Epithelial cell of esophagus (primary cell): ENCODE measurements at regions not wholly inside any gene's neighbourhood (a gene's known extent, or its start where the extent isn't known, plus 50 kb on each side); places are given as distances from the start of the nearest gene placed in this dataset.

Experiments used
- DNase-seq: peaks from one replicate; pipeline ENCODE4 v3.0.0; 2010; ENCODE audit warnings: low read depth
- H3K4me3 ChIP-seq: 2 replicates; pipeline ENCODE4 v1.5.1; 2011; ENCODE audit warnings: mild to moderate bottlenecking, low read length, control low read depth
- CTCF ChIP-seq: IDR thresholded peaks from 2 replicates; pipeline ENCODE4 v1.5.1; 2011; ENCODE audit warnings: low read depth, mild to moderate bottlenecking, low read length, control low read depth, inconsistent platforms; ENCODE audit not compliant: insufficient read depth; ENCODE audit errors: missing control alignments

GRCh38 chr18:73756256-73757091 lies 391.2 kb downstream of the FBXO15 start:
- H3K4me3 ChIP-seq: no peak overlapping the region
- peak; percentile 59 for DNase-seq
- TF ChIP-seq CTCF: no peak

GRCh38 chr18:73752965-73753364 lies 394.7 kb downstream of the FBXO15 start:
- TF ChIP-seq CTCF: no peak
- no peak for DNase-seq
- H3K4me3 ChIP-seq: no peak overlapping the region

- no peak overlapping the region for H3K4me3 ChIP-seq
- TF ChIP-seq CTCF: no peak
- DNase-seq: peak; percentile 85
Observed at GRCh38 chr18:73752546-73752945, 395.1 kb downstream of the FBXO15 start.

GRCh38 chr18:73750052-73750451 lies 397.6 kb downstream of the FBXO15 start:
- DNase-seq: peak; percentile 30
- no peak overlapping the region for H3K4me3 ChIP-seq
- TF ChIP-seq CTCF: no peak

- peak; percentile 83 for DNase-seq
- TF ChIP-seq CTCF: no peak
- no peak overlapping the region for H3K4me3 ChIP-seq
Observed at GRCh38 chr18:73749304-73749703, 398.3 kb downstream of the FBXO15 start.

- no peak overlapping the region for H3K4me3 ChIP-seq
- no peak for TF ChIP-seq CTCF
- DNase-seq: no peak
Observed at GRCh38 chr18:73748731-73749130, 398.9 kb downstream of the FBXO15 start.

- no peak overlapping the region for H3K4me3 ChIP-seq
- TF ChIP-seq CTCF: no peak
- no peak for DNase-seq
Observed at GRCh38 chr18:73746101-73746500, 401.5 kb downstream of the FBXO15 start.
